ENCODE measurements at regions not wholly inside any gene's neighbourhood (a gene's known extent, or its start where the extent isn't known, plus 50 kb on each side); places are given as distances from the start of the nearest gene placed in this dataset.

DNA sequence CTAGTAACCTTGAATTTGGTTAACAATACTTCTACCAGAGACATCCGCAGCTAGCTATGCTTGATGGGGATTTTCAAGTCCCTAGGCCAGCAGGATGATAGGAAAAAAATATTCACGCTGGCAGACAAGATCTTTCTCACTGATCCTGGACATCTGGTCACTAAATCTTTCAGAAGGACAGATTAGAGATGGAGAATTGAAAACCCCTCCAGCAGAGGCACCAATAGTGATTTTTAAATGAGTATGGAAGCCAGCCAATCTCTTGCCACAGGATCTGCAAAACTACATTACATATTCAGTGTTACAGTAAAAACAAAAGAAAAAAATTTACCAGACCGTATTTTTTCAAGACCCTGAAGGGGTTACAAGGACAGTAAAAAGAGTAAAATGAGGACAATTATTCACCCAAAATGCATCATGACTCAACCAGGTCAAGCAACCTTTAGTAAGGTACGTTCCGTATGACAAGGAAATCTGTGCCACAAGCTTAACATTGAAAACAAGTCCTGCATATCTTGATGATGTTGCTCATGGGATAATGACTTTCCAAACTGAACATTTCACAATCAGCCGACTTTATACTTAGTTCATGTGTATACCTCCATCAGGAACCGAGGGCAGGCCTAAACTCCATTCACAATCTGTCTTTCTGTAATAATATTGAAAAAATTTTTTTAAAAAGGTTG lies 239.5 kb downstream of the GXYLT1 start:
- H3K4me1 ChIP-seq = no peaks in the 10 kb centered on the region
- no peak for DNase-seq
- no peaks in the 10 kb centered on the region for H3K36me3 ChIP-seq
- H3K27ac ChIP-seq (replicated peaks) = no peak overlapping the region
- H3K9me3 ChIP-seq (replicated peaks) = no peaks in the 10 kb centered on the region
- TF ChIP-seq, protein P1, sequence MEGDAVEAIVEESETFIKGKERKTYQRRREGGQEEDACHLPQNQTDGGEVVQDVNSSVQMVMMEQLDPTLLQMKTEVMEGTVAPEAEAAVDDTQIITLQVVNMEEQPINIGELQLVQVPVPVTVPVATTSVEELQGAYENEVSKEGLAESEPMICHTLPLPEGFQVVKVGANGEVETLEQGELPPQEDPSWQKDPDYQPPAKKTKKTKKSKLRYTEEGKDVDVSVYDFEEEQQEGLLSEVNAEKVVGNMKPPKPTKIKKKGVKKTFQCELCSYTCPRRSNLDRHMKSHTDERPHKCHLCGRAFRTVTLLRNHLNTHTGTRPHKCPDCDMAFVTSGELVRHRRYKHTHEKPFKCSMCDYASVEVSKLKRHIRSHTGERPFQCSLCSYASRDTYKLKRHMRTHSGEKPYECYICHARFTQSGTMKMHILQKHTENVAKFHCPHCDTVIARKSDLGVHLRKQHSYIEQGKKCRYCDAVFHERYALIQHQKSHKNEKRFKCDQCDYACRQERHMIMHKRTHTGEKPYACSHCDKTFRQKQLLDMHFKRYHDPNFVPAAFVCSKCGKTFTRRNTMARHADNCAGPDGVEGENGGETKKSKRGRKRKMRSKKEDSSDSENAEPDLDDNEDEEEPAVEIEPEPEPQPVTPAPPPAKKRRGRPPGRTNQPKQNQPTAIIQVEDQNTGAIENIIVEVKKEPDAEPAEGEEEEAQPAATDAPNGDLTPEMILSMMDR (IDR thresholded peaks at IDR 0.05; ENCODE audit: borderline replicate concordance) = no peak
- no peaks in the 10 kb centered on the region for H3K27me3 ChIP-seq (ENCODE audit: low read depth)
- H3K4me3 ChIP-seq = no peak overlapping the region
- intact Hi-C loops (cut with micrococcal nuclease) = no loop called here

DNA sequence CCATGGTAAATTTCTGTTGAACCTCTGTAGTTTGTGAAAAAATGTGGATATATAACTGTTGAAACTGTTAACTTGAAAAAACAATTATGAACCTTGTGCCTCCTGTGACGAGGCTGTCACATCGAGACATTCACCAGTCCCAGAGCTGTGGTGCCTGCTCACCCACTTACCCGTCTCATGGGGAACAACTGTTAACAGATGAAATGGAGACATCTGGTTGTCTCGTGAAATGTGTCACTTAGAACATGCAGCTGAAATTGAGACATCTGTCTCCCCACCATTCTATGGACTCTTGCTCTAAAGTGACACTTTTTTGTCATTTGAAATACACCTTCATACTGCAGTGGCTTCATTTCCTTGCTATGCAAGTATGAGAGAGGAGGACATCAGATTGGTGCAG lies 240.6 kb downstream of the GXYLT1 start:
- no peak overlapping the region for H3K4me3 ChIP-seq
- TF ChIP-seq, protein P1 (IDR thresholded peaks at IDR 0.05; ENCODE audit: borderline replicate concordance) = no peak
- H3K9me3 ChIP-seq (replicated peaks) = no peaks in the 10 kb centered on the region
- DNase-seq = no peak
- H3K27me3 ChIP-seq (ENCODE audit: low read depth) = no peaks in the 10 kb centered on the region
- no peak overlapping the region for H3K27ac ChIP-seq (replicated peaks)
- no peaks in the 10 kb centered on the region for H3K4me1 ChIP-seq
- intact Hi-C loops (cut with micrococcal nuclease) = no loop called here
- H3K36me3 ChIP-seq = no peaks in the 10 kb centered on the region

DNA sequence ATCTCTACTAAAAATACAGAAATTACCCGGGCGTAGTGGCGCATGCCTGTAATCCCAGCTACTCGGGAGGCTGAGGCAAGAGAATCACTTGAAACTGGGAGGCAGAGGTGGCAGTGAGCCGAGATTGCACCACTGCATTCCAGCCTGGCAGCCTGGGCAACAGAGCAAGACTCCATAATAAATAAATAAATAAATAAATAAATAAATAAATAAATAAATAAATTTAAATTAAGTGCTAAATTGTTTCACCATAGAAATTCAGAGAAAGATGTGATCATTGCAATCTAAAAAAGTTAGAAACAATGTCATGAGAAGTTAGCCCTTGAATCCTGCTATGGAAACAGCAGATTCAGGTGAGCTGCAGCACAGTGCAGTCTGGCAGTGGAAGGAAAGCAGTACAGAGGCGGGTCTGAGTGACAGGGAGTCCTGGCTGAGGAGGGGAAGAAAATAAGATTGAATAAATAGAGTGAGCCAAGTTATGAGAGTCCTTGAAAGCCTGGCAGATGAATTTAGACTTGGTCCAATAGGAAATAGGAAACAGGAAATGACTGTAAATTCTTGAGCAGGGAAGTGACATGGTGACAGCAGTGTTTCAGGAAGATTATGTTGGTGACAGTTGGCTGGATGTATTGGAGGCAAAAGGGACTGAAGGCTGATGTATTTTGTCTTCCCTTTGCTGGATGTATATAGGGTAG lies 241.5 kb downstream of the GXYLT1 start:
- TF ChIP-seq, protein P1 (IDR thresholded peaks at IDR 0.05; ENCODE audit: borderline replicate concordance) = no peak
- intact Hi-C loops (cut with micrococcal nuclease) = no loop called here
- DNase-seq = no peak
- no peaks in the 10 kb centered on the region for H3K27me3 ChIP-seq (ENCODE audit: low read depth)
- no peak overlapping the region for H3K4me3 ChIP-seq
- no peak overlapping the region for H3K27ac ChIP-seq (replicated peaks)
- H3K36me3 ChIP-seq = no peaks in the 10 kb centered on the region
- no peaks in the 10 kb centered on the region for H3K4me1 ChIP-seq
- H3K9me3 ChIP-seq (replicated peaks) = peaks cover 2% of the 10 kb centered on the region

DNA sequence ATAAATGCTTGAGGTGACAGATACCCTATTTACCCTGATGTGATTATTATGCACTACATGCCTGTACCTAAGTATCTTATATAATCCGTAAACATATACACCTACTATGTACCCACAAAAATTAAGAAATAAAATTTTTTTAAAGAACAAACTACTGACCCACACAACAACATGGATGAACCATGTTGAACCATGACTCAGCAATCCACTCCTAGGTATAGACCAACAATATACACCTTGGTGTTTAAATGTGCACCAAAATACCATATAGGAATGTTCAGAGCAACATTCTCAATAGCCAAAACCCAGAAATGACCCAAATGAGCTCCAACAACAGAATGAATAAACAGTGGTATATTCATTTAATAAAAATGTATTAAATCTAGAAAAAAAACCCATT lies 245.1 kb downstream of the GXYLT1 start:
- intact Hi-C loops (cut with micrococcal nuclease) = no loop called here

DNA sequence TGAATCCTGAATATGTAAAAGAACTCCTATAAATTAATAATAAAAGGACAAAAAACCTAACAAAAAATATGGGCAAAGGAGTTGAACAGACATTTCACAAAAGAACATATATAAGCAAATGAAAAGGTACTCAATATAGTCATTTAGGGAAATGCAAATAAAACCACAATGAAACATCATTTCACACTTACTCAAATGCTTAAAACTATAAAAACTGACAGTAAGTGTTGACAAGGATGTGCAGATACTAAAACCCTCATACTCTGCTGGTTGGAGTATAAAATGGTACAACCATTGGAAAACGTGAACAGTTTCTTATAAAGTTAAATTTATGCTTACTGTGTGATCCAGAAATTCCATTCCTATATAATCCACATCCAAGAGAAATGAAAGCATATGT lies 247.1 kb downstream of the GXYLT1 start:
- Histone ChIP-seq H3K27ac (replicated peaks) (no peak overlapping the region), H3K4me1 (no peaks in the 10 kb centered on the region), H3K36me3 (no peaks in the 10 kb centered on the region), H3K27me3 (ENCODE audit: low read depth) (no peaks in the 10 kb centered on the region), H3K4me3 (no peak overlapping the region), H3K9me3 (replicated peaks) (peaks cover 12% of the 10 kb centered on the region)
- TF ChIP-seq, protein P1 (IDR thresholded peaks at IDR 0.05; ENCODE audit: borderline replicate concordance) = no peak
- no peak for DNase-seq
- intact Hi-C loops (cut with micrococcal nuclease) = no loop called here

More for the DNA sequence above, 245.1 kb downstream of the GXYLT1 start:
- DNase-seq = no peak
- Histone ChIP-seq H3K27ac (replicated peaks) (no peak overlapping the region), H3K36me3 (no peaks in the 10 kb centered on the region), H3K4me3 (no peak overlapping the region), H3K9me3 (replicated peaks) (peaks cover 12% of the 10 kb centered on the region), H3K4me1 (no peaks in the 10 kb centered on the region), H3K27me3 (ENCODE audit: low read depth) (no peaks in the 10 kb centered on the region)
- TF ChIP-seq, protein P1 (IDR thresholded peaks at IDR 0.05; ENCODE audit: borderline replicate concordance) = no peak
